ENCODE measurements at regions not wholly inside any gene's neighbourhood (a gene's known extent, or its start where the extent isn't known, plus 50 kb on each side); places are given as distances from the start of the nearest gene placed in this dataset.

DNA sequence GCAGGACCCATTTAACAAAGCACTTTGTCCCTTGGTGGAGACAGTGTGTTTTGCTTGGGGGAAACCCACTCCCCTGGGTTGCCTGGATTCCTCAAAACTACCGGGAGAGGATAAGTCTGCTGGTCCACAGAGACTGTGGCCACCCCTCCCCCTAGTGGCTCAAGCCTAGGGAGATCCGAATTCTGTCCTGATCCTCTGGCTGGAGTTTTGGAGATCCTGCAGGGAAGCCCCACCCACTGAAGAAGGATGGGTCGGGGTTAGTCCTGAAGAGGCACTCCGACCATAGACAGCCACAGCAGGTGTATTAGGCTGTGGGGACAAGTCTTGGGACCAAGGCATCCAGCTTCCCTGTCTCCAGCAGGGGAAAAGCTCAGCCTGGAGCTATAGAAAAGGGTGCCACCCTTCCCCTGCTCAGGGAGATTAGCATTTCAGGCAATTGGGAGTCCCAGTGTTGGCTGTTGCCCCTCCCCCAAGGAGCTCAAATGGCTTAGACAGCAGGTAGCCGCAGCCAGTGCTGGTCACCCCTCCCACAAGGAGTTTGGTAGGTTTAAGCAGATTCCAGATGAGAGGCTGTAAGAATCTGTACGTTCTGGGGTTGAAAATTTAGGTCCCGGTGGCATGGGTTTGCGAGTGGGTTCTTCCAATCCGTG, 750.0 kb downstream of the TBC1D32 start:
- no TSS peak for BruUV-seq (replicated peaks)
- DNase-seq (ENCODE audit: low read depth, low spot score) = no peak
- H3K9me3 ChIP-seq (ENCODE audit: control insufficient read depth, insufficient read depth, low read depth, low read length) = no peaks in the 10 kb centered on the region
- no peak for ATAC-seq
- TF ChIP-seq POLR2AphosphoS5 (IDR thresholded peaks at IDR 0.05; ENCODE audit: low read depth, low read length) (no peak), SIN3A (IDR thresholded peaks at IDR 0.05; ENCODE audit: borderline replicate concordance, insufficient read depth, low read depth, low read length) (no peak), TCF7L2 (IDR thresholded peaks at IDR 0.05; ENCODE audit: low read depth, low read length) (no peak)
- TF ChIP-seq, protein P1, sequence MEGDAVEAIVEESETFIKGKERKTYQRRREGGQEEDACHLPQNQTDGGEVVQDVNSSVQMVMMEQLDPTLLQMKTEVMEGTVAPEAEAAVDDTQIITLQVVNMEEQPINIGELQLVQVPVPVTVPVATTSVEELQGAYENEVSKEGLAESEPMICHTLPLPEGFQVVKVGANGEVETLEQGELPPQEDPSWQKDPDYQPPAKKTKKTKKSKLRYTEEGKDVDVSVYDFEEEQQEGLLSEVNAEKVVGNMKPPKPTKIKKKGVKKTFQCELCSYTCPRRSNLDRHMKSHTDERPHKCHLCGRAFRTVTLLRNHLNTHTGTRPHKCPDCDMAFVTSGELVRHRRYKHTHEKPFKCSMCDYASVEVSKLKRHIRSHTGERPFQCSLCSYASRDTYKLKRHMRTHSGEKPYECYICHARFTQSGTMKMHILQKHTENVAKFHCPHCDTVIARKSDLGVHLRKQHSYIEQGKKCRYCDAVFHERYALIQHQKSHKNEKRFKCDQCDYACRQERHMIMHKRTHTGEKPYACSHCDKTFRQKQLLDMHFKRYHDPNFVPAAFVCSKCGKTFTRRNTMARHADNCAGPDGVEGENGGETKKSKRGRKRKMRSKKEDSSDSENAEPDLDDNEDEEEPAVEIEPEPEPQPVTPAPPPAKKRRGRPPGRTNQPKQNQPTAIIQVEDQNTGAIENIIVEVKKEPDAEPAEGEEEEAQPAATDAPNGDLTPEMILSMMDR (IDR thresholded peaks at IDR 0.05) = no peak
- TF ChIP-seq, protein P2, sequence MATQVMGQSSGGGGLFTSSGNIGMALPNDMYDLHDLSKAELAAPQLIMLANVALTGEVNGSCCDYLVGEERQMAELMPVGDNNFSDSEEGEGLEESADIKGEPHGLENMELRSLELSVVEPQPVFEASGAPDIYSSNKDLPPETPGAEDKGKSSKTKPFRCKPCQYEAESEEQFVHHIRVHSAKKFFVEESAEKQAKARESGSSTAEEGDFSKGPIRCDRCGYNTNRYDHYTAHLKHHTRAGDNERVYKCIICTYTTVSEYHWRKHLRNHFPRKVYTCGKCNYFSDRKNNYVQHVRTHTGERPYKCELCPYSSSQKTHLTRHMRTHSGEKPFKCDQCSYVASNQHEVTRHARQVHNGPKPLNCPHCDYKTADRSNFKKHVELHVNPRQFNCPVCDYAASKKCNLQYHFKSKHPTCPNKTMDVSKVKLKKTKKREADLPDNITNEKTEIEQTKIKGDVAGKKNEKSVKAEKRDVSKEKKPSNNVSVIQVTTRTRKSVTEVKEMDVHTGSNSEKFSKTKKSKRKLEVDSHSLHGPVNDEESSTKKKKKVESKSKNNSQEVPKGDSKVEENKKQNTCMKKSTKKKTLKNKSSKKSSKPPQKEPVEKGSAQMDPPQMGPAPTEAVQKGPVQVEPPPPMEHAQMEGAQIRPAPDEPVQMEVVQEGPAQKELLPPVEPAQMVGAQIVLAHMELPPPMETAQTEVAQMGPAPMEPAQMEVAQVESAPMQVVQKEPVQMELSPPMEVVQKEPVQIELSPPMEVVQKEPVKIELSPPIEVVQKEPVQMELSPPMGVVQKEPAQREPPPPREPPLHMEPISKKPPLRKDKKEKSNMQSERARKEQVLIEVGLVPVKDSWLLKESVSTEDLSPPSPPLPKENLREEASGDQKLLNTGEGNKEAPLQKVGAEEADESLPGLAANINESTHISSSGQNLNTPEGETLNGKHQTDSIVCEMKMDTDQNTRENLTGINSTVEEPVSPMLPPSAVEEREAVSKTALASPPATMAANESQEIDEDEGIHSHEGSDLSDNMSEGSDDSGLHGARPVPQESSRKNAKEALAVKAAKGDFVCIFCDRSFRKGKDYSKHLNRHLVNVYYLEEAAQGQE (IDR thresholded peaks at IDR 0.05; ENCODE audit: insufficient read depth in 1 of 2, low read depth in 2 of 2, low read length in 1 of 2) = no peak
- in situ Hi-C loops (cut with HindIII; ENCODE audit: low pct_unique_long_range_greater_than_20kb, low sequenced_read_pairs) = no loop called here
- H3K36me3 ChIP-seq (ENCODE audit: control insufficient read depth, insufficient read depth, low read length) = no peaks in the 10 kb centered on the region
- ChIA-PET POLR2A (no interaction called here), CTCF (no interaction called here)
- no peak overlapping the region for H3K27ac ChIP-seq (ENCODE audit: low read length)
- no peaks in the 10 kb centered on the region for H3K4me1 ChIP-seq (ENCODE audit: control insufficient read depth, insufficient read depth, low read length)
- H3K27me3 ChIP-seq (ENCODE audit: control insufficient read depth, insufficient read depth, low read length) = no peaks in the 10 kb centered on the region
- intact Hi-C loops (cut with micrococcal nuclease; ENCODE audit: unreplicated experiment) = no loop called here
- H3K4me3 ChIP-seq (ENCODE audit: low read depth in 2 of 2, low read length in 2 of 2) = no peak overlapping the region

DNA sequence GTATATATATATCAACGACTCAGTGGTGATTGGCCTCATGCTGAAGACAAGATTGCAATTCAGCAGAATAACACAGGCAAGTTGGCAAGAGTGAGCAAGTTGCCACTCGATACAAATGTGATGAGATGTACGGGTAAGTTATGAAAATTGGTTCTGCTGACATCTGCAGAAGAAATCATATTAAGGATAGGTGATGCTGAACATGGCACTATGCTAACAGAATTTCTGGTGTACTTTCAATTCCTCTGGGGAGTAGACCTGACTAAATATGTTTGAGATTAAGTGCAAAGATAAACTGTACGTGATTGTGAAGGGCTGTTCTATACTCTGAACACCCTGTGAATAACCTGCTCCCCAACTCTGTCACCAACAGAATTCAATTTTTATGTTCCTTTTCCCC, 758.2 kb downstream of the TBC1D32 start:
- POLR2A ChIA-PET = no interaction called here
- ATAC-seq (no peak), DNase-seq (ENCODE audit: low read depth, low spot score) (no peak)
- in situ Hi-C loops (cut with HindIII; ENCODE audit: low pct_unique_long_range_greater_than_20kb, low sequenced_read_pairs) (no loop called here), intact Hi-C loops (cut with micrococcal nuclease; ENCODE audit: unreplicated experiment) (no loop called here)
- Histone ChIP-seq H3K4me1 (ENCODE audit: control insufficient read depth, insufficient read depth, low read length) (no peaks in the 10 kb centered on the region), H3K4me3 (ENCODE audit: low read depth in 2 of 2, low read length in 2 of 2) (no peak overlapping the region), H3K9me3 (ENCODE audit: control insufficient read depth, insufficient read depth, low read depth, low read length) (no peaks in the 10 kb centered on the region), H3K27me3 (ENCODE audit: control insufficient read depth, insufficient read depth, low read length) (no peaks in the 10 kb centered on the region), H3K27ac (ENCODE audit: low read length) (no peak overlapping the region), H3K36me3 (ENCODE audit: control insufficient read depth, insufficient read depth, low read length) (no peaks in the 10 kb centered on the region; the same call in 1 of the 2 replicates)
- TF ChIP-seq TCF7L2 (IDR thresholded peaks at IDR 0.05; ENCODE audit: low read depth, low read length) = no peak
- TF ChIP-seq SIN3A (IDR thresholded peaks at IDR 0.05; ENCODE audit: borderline replicate concordance, insufficient read depth, low read depth, low read length) = no peak
- TF ChIP-seq POLR2AphosphoS5 (IDR thresholded peaks at IDR 0.05; ENCODE audit: low read depth, low read length) = no peak
- TF ChIP-seq, protein P1 (IDR thresholded peaks at IDR 0.05) = no peak
- TF ChIP-seq, protein P2 (IDR thresholded peaks at IDR 0.05; ENCODE audit: insufficient read depth in 1 of 2, low read depth in 2 of 2, low read length in 1 of 2) = no peak
- no TSS peak for BruUV-seq (replicated peaks)
- CTCF ChIA-PET = no interaction called here
